GM23338 (cell line): ENCODE measurements at regions not wholly inside any gene's neighbourhood (a gene's known extent, or its start where the extent isn't known, plus 50 kb on each side); places are given as distances from the start of the nearest gene placed in this dataset.

Experiments
- ATAC-seq: fragments of 200-7000 bp; cut with Tn5 transposase; 3 replicates; pipeline ENCODE4 v1.9.1; 2020
- DNase-seq: peaks from one replicate; pipeline ENCODE4 v3.0.0-alpha.2; 2015; ENCODE audit warnings: low spot score
- H2AFZ ChIP-seq: fragments of 200-600 bp; sonication (generic); 2 replicates; pipeline ENCODE4 v1.8.0; 2016; ENCODE audit warnings: antibody characterized with exemption, mild to moderate bottlenecking, moderate library complexity
- H3F3A ChIP-seq: fragments of 200-600 bp; sonication (generic); replicated peaks from 2 replicates; pipeline ENCODE4 v1.8.0; 2017; ENCODE audit warnings: antibody characterized with exemption, mixed run types, low read depth
- H3K27ac ChIP-seq: fragments of 200-600 bp; sonication (generic); 2 replicates; pipeline ENCODE4 v1.6.1; 2016; ENCODE audit warnings: low read depth
- H3K27me3 ChIP-seq: fragments of 200-600 bp; sonication (generic); 2 replicates; pipeline ENCODE4 v1.8.0; 2016; ENCODE audit warnings: mild to moderate bottlenecking, mixed run types, moderate library complexity; ENCODE audit not compliant: insufficient read depth
- H3K36me3 ChIP-seq: fragments of 200-600 bp; sonication (generic); 2 replicates; pipeline ENCODE4 v1.8.0; 2016; ENCODE audit warnings: mild to moderate bottlenecking; ENCODE audit not compliant: insufficient read depth
- H3K4me1 ChIP-seq: fragments of 200-600 bp; sonication (generic); 2 replicates; pipeline ENCODE4 v1.8.0; 2016; ENCODE audit warnings: mild to moderate bottlenecking, moderate library complexity; ENCODE audit not compliant: insufficient read depth
- H3K4me2 ChIP-seq: fragments of 200-600 bp; sonication (generic); 2 replicates; pipeline ENCODE4 v1.7.1; 2017; ENCODE audit warnings: mixed run types
- H3K4me3 ChIP-seq: fragments of 200-600 bp; sonication (generic); 2 replicates; pipeline ENCODE4 v1.6.1; 2016; ENCODE audit warnings: mixed run types
- H3K79me2 ChIP-seq: fragments of 200-600 bp; sonication (generic); replicated peaks from 2 replicates; pipeline ENCODE4 v1.8.0; 2017; ENCODE audit warnings: mild to moderate bottlenecking; ENCODE audit not compliant: insufficient read depth
- H3K9me2 ChIP-seq: fragments of 200-600 bp; sonication (generic); 2 replicates; pipeline ENCODE4 v1.8.0; 2017; ENCODE audit not compliant: insufficient read depth
- H4K20me1 ChIP-seq: fragments of 200-600 bp; sonication (generic); replicated peaks from 2 replicates; pipeline ENCODE4 v1.8.0; 2017; ENCODE audit warnings: mild to moderate bottlenecking; ENCODE audit not compliant: insufficient read depth
- H3K27ac Mint-ChIP-seq: 2 replicates; pipeline ENCODE4 v1.8.0; 2020; ENCODE audit warnings: inconsistent platforms, mild to moderate bottlenecking, moderate library complexity, mixed read lengths
- H3K27me3 Mint-ChIP-seq: 3 replicates; pipeline ENCODE4 v1.8.0; 2022; ENCODE audit warnings: low read depth, mild to moderate bottlenecking, moderate library complexity, mixed read lengths, inconsistent platforms; ENCODE audit not compliant: insufficient read depth, poor library complexity
- H3K36me3 Mint-ChIP-seq: 3 replicates; pipeline ENCODE4 v1.8.0; 2021; ENCODE audit warnings: low read depth, mild to moderate bottlenecking, inconsistent platforms, moderate library complexity, mixed read lengths
- H3K4me1 Mint-ChIP-seq: 3 replicates; pipeline ENCODE4 v1.8.0; 2020; ENCODE audit warnings: mild to moderate bottlenecking, inconsistent platforms, mixed read lengths
- H3K4me3 Mint-ChIP-seq: 3 replicates; pipeline ENCODE4 v1.8.0; 2021; ENCODE audit warnings: moderate library complexity, mild to moderate bottlenecking, inconsistent platforms, mixed read lengths
- H3K9me3 Mint-ChIP-seq: 3 replicates; pipeline ENCODE4 v1.8.0; 2020; ENCODE audit warnings: moderate library complexity, mild to moderate bottlenecking, inconsistent platforms, mixed read lengths
- EZH2 ChIP-seq: fragments of 200-600 bp; sonication (generic); IDR thresholded peaks from one replicate; pipeline ENCODE4 v1.8.0; 2017; ENCODE audit warnings: antibody characterized with exemption, mild to moderate bottlenecking, low read depth; ENCODE audit not compliant: unreplicated experiment
- NANOG ChIP-seq: IDR thresholded peaks from 2 replicates; pipeline ENCODE4 v1.6.1; 2016; ENCODE audit warnings: antibody characterized with exemption, borderline replicate concordance
- POLR2AphosphoS5 ChIP-seq: IDR thresholded peaks from 2 replicates; pipeline ENCODE4 v1.6.1; 2016; ENCODE audit warnings: antibody characterized with exemption, low read depth
- ZNF331 ChIP-seq: fragments of 250-450 bp; sonication (Bioruptor Pico); IDR thresholded peaks from 2 replicates; pipeline ENCODE4 v1.5.0; 2020; ENCODE audit warnings: low read depth, mild to moderate bottlenecking, moderate library complexity
- TF ChIP-seq, protein P1 (sequence below): fragments of 250-450 bp; sonication (Bioruptor Pico); IDR thresholded peaks from 2 replicates; pipeline ENCODE4 v1.5.0; 2020; ENCODE audit warnings: mild to moderate bottlenecking, moderate library complexity

DNA sequence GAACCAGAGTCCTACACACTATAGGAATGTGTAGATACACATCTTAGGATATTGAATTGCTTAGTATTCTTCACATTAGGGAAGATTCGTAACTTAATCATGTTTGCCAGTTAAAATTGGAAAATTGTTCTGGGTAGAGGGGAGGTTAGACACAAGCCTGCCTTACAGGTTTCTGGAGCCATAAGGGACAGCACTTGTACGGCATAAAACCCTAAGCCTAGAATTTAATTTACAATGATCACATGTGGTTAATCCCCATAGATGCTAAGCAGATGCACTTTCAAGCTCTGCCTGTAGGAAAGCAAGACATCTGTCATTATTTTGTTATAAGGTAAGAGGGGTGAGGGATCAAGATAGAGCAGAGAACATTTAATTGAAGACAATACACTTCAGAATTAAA is 820.7 kb downstream of the NCAM2 start:
- no peaks in the 10 kb centered on the region for H3K27me3 Mint-ChIP-seq
- Histone ChIP-seq H3K9me2 (0 out of 2 replicates have a peak, but pooled peaks cover 3% of the 10 kb centered on the region), H4K20me1 (no peaks in the 10 kb centered on the region), H3K27ac (no peak overlapping the region), H3K27me3 (no peaks in the 10 kb centered on the region), H2AFZ (no peak overlapping the region), H3K4me2 (no peak overlapping the region), H3K4me1 (no peaks in the 10 kb centered on the region), H3K79me2 (no peaks in the 10 kb centered on the region), H3F3A (no peaks in the 10 kb centered on the region), H3K36me3 (no peaks in the 10 kb centered on the region), H3K4me3 (no peak overlapping the region)
- TF ChIP-seq, protein P1, sequence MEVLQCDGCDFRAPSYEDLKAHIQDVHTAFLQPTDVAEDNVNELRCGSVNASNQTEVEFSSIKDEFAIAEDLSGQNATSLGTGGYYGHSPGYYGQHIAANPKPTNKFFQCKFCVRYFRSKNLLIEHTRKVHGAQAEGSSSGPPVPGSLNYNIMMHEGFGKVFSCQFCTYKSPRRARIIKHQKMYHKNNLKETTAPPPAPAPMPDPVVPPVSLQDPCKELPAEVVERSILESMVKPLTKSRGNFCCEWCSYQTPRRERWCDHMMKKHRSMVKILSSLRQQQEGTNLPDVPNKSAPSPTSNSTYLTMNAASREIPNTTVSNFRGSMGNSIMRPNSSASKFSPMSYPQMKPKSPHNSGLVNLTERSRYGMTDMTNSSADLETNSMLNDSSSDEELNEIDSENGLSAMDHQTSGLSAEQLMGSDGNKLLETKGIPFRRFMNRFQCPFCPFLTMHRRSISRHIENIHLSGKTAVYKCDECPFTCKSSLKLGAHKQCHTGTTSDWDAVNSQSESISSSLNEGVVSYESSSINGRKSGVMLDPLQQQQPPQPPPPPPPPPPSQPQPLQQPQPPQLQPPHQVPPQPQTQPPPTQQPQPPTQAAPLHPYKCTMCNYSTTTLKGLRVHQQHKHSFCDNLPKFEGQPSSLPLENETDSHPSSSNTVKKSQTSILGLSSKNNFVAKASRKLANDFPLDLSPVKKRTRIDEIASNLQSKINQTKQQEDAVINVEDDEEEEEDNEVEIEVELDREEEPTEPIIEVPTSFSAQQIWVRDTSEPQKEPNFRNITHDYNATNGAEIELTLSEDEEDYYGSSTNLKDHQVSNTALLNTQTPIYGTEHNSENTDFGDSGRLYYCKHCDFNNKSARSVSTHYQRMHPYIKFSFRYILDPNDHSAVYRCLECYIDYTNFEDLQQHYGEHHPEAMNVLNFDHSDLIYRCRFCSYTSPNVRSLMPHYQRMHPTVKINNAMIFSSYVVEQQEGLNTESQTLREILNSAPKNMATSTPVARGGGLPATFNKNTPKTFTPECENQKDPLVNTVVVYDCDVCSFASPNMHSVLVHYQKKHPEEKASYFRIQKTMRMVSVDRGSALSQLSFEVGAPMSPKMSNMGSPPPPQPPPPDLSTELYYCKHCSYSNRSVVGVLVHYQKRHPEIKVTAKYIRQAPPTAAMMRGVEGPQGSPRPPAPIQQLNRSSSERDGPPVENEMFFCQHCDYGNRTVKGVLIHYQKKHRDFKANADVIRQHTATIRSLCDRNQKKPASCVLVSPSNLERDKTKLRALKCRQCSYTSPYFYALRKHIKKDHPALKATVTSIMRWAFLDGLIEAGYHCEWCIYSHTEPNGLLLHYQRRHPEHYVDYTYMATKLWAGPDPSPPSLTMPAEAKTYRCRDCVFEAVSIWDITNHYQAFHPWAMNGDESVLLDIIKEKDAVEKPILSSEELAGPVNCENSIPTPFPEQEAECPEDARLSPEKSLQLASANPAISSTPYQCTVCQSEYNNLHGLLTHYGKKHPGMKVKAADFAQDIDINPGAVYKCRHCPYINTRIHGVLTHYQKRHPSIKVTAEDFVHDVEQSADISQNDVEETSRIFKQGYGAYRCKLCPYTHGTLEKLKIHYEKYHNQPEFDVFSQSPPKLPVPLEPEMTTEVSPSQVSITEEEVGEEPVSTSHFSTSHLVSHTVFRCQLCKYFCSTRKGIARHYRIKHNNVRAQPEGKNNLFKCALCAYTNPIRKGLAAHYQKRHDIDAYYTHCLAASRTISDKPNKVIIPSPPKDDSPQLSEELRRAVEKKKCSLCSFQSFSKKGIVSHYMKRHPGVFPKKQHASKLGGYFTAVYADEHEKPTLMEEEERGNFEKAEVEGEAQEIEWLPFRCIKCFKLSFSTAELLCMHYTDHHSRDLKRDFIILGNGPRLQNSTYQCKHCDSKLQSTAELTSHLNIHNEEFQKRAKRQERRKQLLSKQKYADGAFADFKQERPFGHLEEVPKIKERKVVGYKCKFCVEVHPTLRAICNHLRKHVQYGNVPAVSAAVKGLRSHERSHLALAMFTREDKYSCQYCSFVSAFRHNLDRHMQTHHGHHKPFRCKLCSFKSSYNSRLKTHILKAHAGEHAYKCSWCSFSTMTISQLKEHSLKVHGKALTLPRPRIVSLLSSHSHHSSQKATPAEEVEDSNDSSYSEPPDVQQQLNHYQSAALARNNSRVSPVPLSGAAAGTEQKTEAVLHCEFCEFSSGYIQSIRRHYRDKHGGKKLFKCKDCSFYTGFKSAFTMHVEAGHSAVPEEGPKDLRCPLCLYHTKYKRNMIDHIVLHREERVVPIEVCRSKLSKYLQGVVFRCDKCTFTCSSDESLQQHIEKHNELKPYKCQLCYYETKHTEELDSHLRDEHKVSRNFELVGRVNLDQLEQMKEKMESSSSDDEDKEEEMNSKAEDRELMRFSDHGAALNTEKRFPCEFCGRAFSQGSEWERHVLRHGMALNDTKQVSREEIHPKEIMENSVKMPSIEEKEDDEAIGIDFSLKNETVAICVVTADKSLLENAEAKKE, result no peak
- no peak overlapping the region for H3K27ac Mint-ChIP-seq
- no peaks in the 10 kb centered on the region for H3K4me1 Mint-ChIP-seq
- no peaks in the 10 kb centered on the region; the same call in 1 of the 3 replicates for H3K9me3 Mint-ChIP-seq
- no peaks in the 10 kb centered on the region for H3K36me3 Mint-ChIP-seq
- DNase-seq (no peak), ATAC-seq (no peak)
- H3K4me3 Mint-ChIP-seq, result no peak overlapping the region

DNA sequence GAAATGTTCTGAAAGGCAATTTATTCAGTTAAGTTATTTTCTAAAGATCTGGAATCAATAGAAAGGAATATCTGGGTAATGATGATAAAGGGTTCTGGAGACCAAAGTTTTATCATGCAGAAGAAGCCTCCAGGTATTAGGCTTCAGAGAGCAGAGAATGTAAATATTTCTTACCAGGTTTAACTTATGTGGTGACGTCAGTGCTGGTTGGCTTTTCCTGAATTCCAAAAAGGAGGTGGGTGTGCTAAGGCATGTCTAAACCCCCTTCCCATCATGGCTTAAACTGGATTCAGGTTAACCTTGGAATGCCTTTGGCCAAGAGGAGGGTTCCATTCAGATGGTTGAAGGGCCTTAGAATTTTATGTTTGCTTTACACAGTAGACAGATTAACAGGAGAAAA is 829.9 kb downstream of the NCAM2 start:
- no peaks in the 10 kb centered on the region for H3K36me3 Mint-ChIP-seq
- H3K4me1 Mint-ChIP-seq, result no peaks in the 10 kb centered on the region
- no peak for TF ChIP-seq EZH2
- no peak for TF ChIP-seq NANOG
- no peak for TF ChIP-seq ZNF331
- TF ChIP-seq, protein P1, result no peak
- no peak for TF ChIP-seq POLR2AphosphoS5

More for the DNA sequence above, 829.9 kb downstream of the NCAM2 start:
- H3K9me2 ChIP-seq, result peaks cover 12% of the 10 kb centered on the region; the same call in 1 of the 2 replicates
- H3K27ac Mint-ChIP-seq, result no peak overlapping the region
- ATAC-seq (no peak), DNase-seq (no peak)
- H3K9me3 Mint-ChIP-seq, result peaks cover 2% of the 10 kb centered on the region; the same call in 1 of the 3 replicates
- no peak overlapping the region for H2AFZ ChIP-seq
- H4K20me1 ChIP-seq, result no peaks in the 10 kb centered on the region
- H3K27me3 Mint-ChIP-seq, result no peaks in the 10 kb centered on the region
- no peak overlapping the region for H3K4me3 Mint-ChIP-seq
- no peaks in the 10 kb centered on the region for H3F3A ChIP-seq
- no peak overlapping the region for H3K4me3 ChIP-seq
- no peak overlapping the region for H3K4me2 ChIP-seq
- H3K4me1 ChIP-seq, result no peaks in the 10 kb centered on the region
- no peak overlapping the region for H3K27ac ChIP-seq
- H3K27me3 ChIP-seq, result no peaks in the 10 kb centered on the region
- H3K79me2 ChIP-seq, result no peaks in the 10 kb centered on the region
- H3K36me3 ChIP-seq, result no peaks in the 10 kb centered on the region
